ENCODE measurements at regions not wholly inside any gene's neighbourhood (a gene's known extent, or its start where the extent isn't known, plus 50 kb on each side); places are given as distances from the start of the nearest gene placed in this dataset. TPM values are rescaled to one million over a fixed set of nuclear protein-coding genes. Genes with fewer than 3 reads are reported as not detected.

- DNase-seq (ENCODE audit: low read depth) = no peak
These were observed 77.5 kb upstream of the MAP1LC3B2 start for GRCh38 chr12:116481726-116482125.

GRCh38 chr12:116482179-116482578 lies 77.0 kb upstream of the MAP1LC3B2 start:
- no peak for DNase-seq (ENCODE audit: low read depth)

GRCh38 chr12:116482859-116483258 lies 76.3 kb upstream of the MAP1LC3B2 start:
- no peak for DNase-seq (ENCODE audit: low read depth)

- no peak for DNase-seq (ENCODE audit: low read depth)
These were observed 75.0 kb upstream of the MAP1LC3B2 start for GRCh38 chr12:116483959-116484750.

GRCh38 chr12:116484807-116485206 lies 74.4 kb upstream of the MAP1LC3B2 start:
- peak; percentile 31 for DNase-seq (ENCODE audit: low read depth)

GRCh38 chr12:116489116-116489515 lies 70.1 kb upstream of the MAP1LC3B2 start:
- DNase-seq (ENCODE audit: low read depth) = no peak

GRCh38 chr12:116490471-116490870 lies 68.7 kb upstream of the MAP1LC3B2 start:
- DNase-seq (ENCODE audit: low read depth) = no peak

GRCh38 chr12:116492703-116493324 lies 66.4 kb upstream of the MAP1LC3B2 start:
- DNase-seq (ENCODE audit: low read depth) = peak; percentile 52

- DNase-seq (ENCODE audit: low read depth) = peak; percentile 91
These were observed 63.9 kb upstream of the MAP1LC3B2 start for GRCh38 chr12:116495260-116495659.

- DNase-seq (ENCODE audit: low read depth) = peak; percentile 34
These were observed 62.1 kb upstream of the MAP1LC3B2 start for GRCh38 chr12:116497051-116497591.

GRCh38 chr12:116498471-116498870 lies 60.7 kb upstream of the MAP1LC3B2 start:
- no peak for DNase-seq (ENCODE audit: low read depth)

- no peak for DNase-seq (ENCODE audit: low read depth)
These were observed 56.9 kb upstream of the MAP1LC3B2 start for GRCh38 chr12:116502141-116502725.

- peak; percentile 37 for DNase-seq (ENCODE audit: low read depth)
These were observed 56.1 kb upstream of the MAP1LC3B2 start for GRCh38 chr12:116502989-116503496.

- DNase-seq (ENCODE audit: low read depth) = no peak
These were observed 54.7 kb upstream of the MAP1LC3B2 start for GRCh38 chr12:116504438-116504837.

GRCh38 chr12:116506697-116507064 lies 52.5 kb upstream of the MAP1LC3B2 start:
- no peak for DNase-seq (ENCODE audit: low read depth)

- no peak for DNase-seq (ENCODE audit: low read depth)
These were observed 50.7 kb upstream of the MAP1LC3B2 start for GRCh38 chr12:116508145-116509121.

Small RNA genes lying in the stretch of these regions (microRNA-seq; reads per million reads assigned to microRNA genes)
- not detected for gene MIR4472-2

Measured in myocyte (in vitro differentiated cells).